Fibroblast of pulmonary artery (primary cell): ENCODE measurements at regions not wholly inside any gene's neighbourhood (a gene's known extent, or its start where the extent isn't known, plus 50 kb on each side); places are given as distances from the start of the nearest gene placed in this dataset.

Experiments used
- DNase-seq: peaks from one replicate; pipeline ENCODE4 v3.0.0-alpha.2; 2010; ENCODE audit warnings: low read depth
- H3K4me3 ChIP-seq: replicated peaks from 2 replicates; pipeline ENCODE4 v1.5.1; 2011; ENCODE audit warnings: low read depth, mild to moderate bottlenecking, control low read depth, low read length, moderate library complexity
- CTCF ChIP-seq: IDR thresholded peaks from 2 replicates; pipeline ENCODE4 v1.5.1; 2011; ENCODE audit warnings: mild to moderate bottlenecking, control low read depth, low read length, inconsistent platforms; ENCODE audit errors: missing control alignments

GRCh38 chr3:80094589-80094988, 326.8 kb upstream of the ROBO1 start:
- no peak for DNase-seq
- no peak for TF ChIP-seq CTCF
- no peak overlapping the region for H3K4me3 ChIP-seq

- no peak overlapping the region for H3K4me3 ChIP-seq
- no peak for TF ChIP-seq CTCF
- peak; percentile 59 for DNase-seq
These were observed 320.0 kb upstream of the ROBO1 start for GRCh38 chr3:80087767-80088166.

GRCh38 chr3:80086426-80086825, 318.6 kb upstream of the ROBO1 start:
- H3K4me3 ChIP-seq: no peak overlapping the region
- DNase-seq: no peak
- TF ChIP-seq CTCF: no peak

GRCh38 chr3:80079886-80080285, 312.1 kb upstream of the ROBO1 start:
- TF ChIP-seq CTCF: no peak
- DNase-seq: no peak
- H3K4me3 ChIP-seq: no peak overlapping the region

- no peak overlapping the region for H3K4me3 ChIP-seq
- no peak for TF ChIP-seq CTCF
- DNase-seq: no peak
These were observed 300.7 kb upstream of the ROBO1 start for GRCh38 chr3:80068459-80068858.

- H3K4me3 ChIP-seq: no peak overlapping the region
- DNase-seq: no peak
- TF ChIP-seq CTCF: no peak
These were observed 295.7 kb upstream of the ROBO1 start for GRCh38 chr3:80063535-80063934.

GRCh38 chr3:80060664-80061063, 292.9 kb upstream of the ROBO1 start:
- DNase-seq: peak; percentile 29
- TF ChIP-seq CTCF: peak; percentile 8
- no peak overlapping the region for H3K4me3 ChIP-seq
